Stimulated activated CD8-positive, alpha-beta memory T cell treated with anti-CD3 and anti-CD28 coated beads, Interleukin-2, amount 100 ng/mL, for 48 hours (primary cell): ENCODE measurements at regions not wholly inside any gene's neighbourhood (a gene's known extent, or its start where the extent isn't known, plus 50 kb on each side); places are given as distances from the start of the nearest gene placed in this dataset.
A peak's percentile ranks its signal among the peaks of the same experiment; 100 is the strongest.
"Not testable (repeated sequence)": the region's sequence is repeated elsewhere in the genome, so short reads cannot be mapped to it uniquely, and the experiment has no call there.

ENCODE experiments used
- DNase-seq, 2 donors: peaks; one replicate each; pipeline ENCODE4 v3.0.0-alpha.2; 2020; ENCODE audit warnings: low read depth in 2 of 2

GRCh38 chr7:108813251-108814014 is 243.8 kb downstream of the DNAJB9 start:
- no peak for DNase-seq

GRCh38 chr7:108815815-108816214 is 246.1 kb downstream of the DNAJB9 start:
- no peak for DNase-seq

- DNase-seq: no peak
Measured at GRCh38 chr7:108818742-108819141, 249.1 kb downstream of the DNAJB9 start.

- DNase-seq: no peak
Measured at GRCh38 chr7:108824840-108825580, 255.3 kb downstream of the DNAJB9 start.

- no peak for DNase-seq
Measured at GRCh38 chr7:108825581-108825909, 255.9 kb downstream of the DNAJB9 start.

- DNase-seq: no peak
Measured at GRCh38 chr7:108836256-108836655, 266.6 kb downstream of the DNAJB9 start.

GRCh38 chr7:108838198-108838597 is 268.5 kb downstream of the DNAJB9 start:
- no peak for DNase-seq

- DNase-seq: no peak
Measured at GRCh38 chr7:108839076-108839475, 269.4 kb downstream of the DNAJB9 start.

GRCh38 chr7:108845951-108846350 is 276.3 kb downstream of the DNAJB9 start:
- no peak for DNase-seq

- DNase-seq: no peak
Measured at GRCh38 chr7:108846471-108846870, 276.8 kb downstream of the DNAJB9 start.

GRCh38 chr7:108848486-108848885 is 278.8 kb downstream of the DNAJB9 start:
- DNase-seq: no peak

- no peak for DNase-seq
Measured at GRCh38 chr7:108860615-108861014, 290.9 kb downstream of the DNAJB9 start.

GRCh38 chr7:108861071-108861470 is 291.4 kb downstream of the DNAJB9 start:
- no peak for DNase-seq

- no peak for DNase-seq
Measured at GRCh38 chr7:108863227-108863848, 293.7 kb downstream of the DNAJB9 start.

GRCh38 chr7:108869070-108869469 is 299.4 kb downstream of the DNAJB9 start:
- DNase-seq: no peak

- peak in 1 of 2 donors; percentile 2 for DNase-seq
Measured at GRCh38 chr7:108875139-108875538, 305.5 kb downstream of the DNAJB9 start.

GRCh38 chr7:108890862-108891261 is 321.2 kb downstream of the DNAJB9 start:
- DNase-seq: no peak

GRCh38 chr7:108908456-108908855 is 338.8 kb downstream of the DNAJB9 start:
- no peak for DNase-seq

GRCh38 chr7:108911016-108911415 is 341.3 kb downstream of the DNAJB9 start:
- no peak for DNase-seq

GRCh38 chr7:108920490-108920889 is 350.8 kb downstream of the DNAJB9 start:
- no peak for DNase-seq

GRCh38 chr7:108943048-108943447 is 373.4 kb downstream of the DNAJB9 start:
- not testable (repeated sequence) for DNase-seq

- DNase-seq: no peak
Measured at GRCh38 chr7:108947526-108947925, 377.9 kb downstream of the DNAJB9 start.

- DNase-seq: no peak
Measured at GRCh38 chr7:108972004-108972403, 402.3 kb downstream of the DNAJB9 start.
